B cell (primary cell): ENCODE measurements at regions not wholly inside any gene's neighbourhood (a gene's known extent, or its start where the extent isn't known, plus 50 kb on each side); places are given as distances from the start of the nearest gene placed in this dataset.

Experiments
- EZH2 ChIP-seq: IDR thresholded peaks from 2 replicates; pipeline ENCODE4 v1.6.1; 2012; ENCODE audit warnings: borderline replicate concordance, low read depth, mild to moderate bottlenecking, moderate library complexity, low read length; ENCODE audit not compliant: insufficient read depth, poor library complexity, severe bottlenecking
- TF ChIP-seq, protein P1 (sequence below): fragments of 200-600 bp; IDR thresholded peaks from one replicate; pipeline ENCODE4 v1.8.0; 2022; ENCODE audit warnings: antibody characterized with exemption, mild to moderate bottlenecking

DNA sequence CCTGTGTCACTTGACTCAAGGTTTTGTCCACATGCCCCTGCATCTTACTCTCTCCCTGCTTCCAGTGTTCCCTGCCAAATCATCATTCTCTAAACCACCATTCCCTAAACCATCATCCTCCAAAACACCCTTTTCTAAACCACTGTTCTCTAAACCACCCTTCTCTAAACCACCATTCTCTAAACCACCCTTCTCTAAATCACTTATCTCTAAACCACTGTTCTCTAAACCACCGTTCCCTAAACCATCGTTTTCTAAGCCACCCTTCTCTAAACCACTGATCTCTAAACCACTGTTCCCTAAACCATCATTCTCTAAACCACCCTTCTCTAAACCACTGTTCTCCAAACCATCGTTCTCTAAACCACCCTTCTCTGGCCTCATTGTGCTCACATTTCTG is 142.1 kb downstream of the CXCL12 start:
- TF ChIP-seq, protein P1, sequence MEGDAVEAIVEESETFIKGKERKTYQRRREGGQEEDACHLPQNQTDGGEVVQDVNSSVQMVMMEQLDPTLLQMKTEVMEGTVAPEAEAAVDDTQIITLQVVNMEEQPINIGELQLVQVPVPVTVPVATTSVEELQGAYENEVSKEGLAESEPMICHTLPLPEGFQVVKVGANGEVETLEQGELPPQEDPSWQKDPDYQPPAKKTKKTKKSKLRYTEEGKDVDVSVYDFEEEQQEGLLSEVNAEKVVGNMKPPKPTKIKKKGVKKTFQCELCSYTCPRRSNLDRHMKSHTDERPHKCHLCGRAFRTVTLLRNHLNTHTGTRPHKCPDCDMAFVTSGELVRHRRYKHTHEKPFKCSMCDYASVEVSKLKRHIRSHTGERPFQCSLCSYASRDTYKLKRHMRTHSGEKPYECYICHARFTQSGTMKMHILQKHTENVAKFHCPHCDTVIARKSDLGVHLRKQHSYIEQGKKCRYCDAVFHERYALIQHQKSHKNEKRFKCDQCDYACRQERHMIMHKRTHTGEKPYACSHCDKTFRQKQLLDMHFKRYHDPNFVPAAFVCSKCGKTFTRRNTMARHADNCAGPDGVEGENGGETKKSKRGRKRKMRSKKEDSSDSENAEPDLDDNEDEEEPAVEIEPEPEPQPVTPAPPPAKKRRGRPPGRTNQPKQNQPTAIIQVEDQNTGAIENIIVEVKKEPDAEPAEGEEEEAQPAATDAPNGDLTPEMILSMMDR = no peak
- TF ChIP-seq EZH2 = no peak
